DND-41 (cell line): ENCODE measurements at regions not wholly inside any gene's neighbourhood (a gene's known extent, or its start where the extent isn't known, plus 50 kb on each side); places are given as distances from the start of the nearest gene placed in this dataset.
"Not testable (repeated sequence)": the region's sequence is repeated elsewhere in the genome, so short reads cannot be mapped to it uniquely, and the experiment has no call there.

ENCODE experiments used
- CTCF ChIP-seq: IDR thresholded peaks from 2 replicates; pipeline ENCODE4 v1.5.1; 2012; ENCODE audit warnings: borderline replicate concordance, low read length, moderate library complexity, mild to moderate bottlenecking; ENCODE audit not compliant: poor library complexity, severe bottlenecking; ENCODE audit errors: extremely low read depth
- EZH2 ChIP-seq: IDR thresholded peaks from 3 replicates; pipeline ENCODE4 v1.6.1; 2012; ENCODE audit warnings: borderline replicate concordance, low read depth, mild to moderate bottlenecking, moderate library complexity, low read length, inconsistent platforms; ENCODE audit not compliant: severe bottlenecking

DNA sequence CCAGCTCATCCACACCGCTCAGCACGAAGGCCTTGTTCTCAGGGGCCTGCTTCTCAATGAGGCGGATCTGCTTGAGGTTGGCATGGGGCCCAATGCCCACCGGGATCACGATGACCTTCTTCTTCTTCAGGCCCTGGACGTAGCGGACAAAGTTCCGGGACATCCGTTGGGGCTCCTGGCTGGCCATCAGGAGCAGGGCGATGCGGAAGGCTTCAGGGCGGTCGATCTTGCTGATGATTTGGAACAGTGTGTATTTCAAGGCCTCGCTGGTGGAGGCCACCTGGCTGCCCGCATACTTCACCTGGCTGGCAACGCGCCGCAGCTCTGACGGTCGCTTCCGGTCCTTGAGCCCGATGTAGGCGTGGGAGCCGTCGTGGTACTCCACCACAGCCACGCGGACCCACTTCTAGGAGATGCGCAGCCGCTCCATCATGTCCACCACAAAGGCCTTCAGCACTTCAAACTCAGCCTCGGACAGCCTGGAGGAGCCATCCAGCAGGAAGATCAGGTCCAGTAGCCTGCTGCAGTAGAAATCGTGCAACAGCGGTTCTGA is 105.0 kb upstream of the CCT8L2 start:
- TF ChIP-seq CTCF, EZH2: not testable (repeated sequence)
